ENCODE measurements at regions not wholly inside any gene's neighbourhood (a gene's known extent, or its start where the extent isn't known, plus 50 kb on each side); places are given as distances from the start of the nearest gene placed in this dataset.

DNA sequence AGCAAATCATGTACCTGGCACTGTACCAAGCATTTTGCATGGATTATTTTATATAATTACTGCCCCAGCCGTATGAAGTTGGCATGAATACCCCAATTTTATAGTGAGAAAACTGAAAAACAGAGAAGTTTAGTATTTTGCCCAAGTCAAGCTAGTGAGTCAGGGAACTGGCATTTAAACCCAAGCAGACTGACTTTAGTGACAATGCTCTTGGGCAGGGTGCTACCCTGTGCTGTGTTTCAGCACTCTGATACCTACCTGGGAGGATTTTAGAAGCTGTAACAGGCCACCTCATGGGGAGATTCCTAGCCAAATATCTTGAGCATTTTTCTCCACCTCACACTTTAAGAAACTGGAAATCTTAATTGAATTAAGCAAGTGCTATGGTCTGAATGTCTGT, 98.1 kb upstream of the MAX start:
- TF ChIP-seq, protein P1, sequence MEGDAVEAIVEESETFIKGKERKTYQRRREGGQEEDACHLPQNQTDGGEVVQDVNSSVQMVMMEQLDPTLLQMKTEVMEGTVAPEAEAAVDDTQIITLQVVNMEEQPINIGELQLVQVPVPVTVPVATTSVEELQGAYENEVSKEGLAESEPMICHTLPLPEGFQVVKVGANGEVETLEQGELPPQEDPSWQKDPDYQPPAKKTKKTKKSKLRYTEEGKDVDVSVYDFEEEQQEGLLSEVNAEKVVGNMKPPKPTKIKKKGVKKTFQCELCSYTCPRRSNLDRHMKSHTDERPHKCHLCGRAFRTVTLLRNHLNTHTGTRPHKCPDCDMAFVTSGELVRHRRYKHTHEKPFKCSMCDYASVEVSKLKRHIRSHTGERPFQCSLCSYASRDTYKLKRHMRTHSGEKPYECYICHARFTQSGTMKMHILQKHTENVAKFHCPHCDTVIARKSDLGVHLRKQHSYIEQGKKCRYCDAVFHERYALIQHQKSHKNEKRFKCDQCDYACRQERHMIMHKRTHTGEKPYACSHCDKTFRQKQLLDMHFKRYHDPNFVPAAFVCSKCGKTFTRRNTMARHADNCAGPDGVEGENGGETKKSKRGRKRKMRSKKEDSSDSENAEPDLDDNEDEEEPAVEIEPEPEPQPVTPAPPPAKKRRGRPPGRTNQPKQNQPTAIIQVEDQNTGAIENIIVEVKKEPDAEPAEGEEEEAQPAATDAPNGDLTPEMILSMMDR (IDR thresholded peaks at IDR 0.05), result no peak
- no peak for TF ChIP-seq POLR2A (IDR thresholded peaks at IDR 0.05)
